GM20431 (cell line): ENCODE measurements at regions not wholly inside any gene's neighbourhood (a gene's known extent, or its start where the extent isn't known, plus 50 kb on each side); places are given as distances from the start of the nearest gene placed in this dataset.

Source experiments
- in situ Hi-C: fragments of 300-500 bp; cut with MseI, MboI; formaldehyde crosslinking; loops from one replicate; pipeline ENCODE4 v1.15.0; 2020; ENCODE audit warnings: low sequenced_read_pairs; ENCODE audit not compliant: unreplicated experiment

DNA sequence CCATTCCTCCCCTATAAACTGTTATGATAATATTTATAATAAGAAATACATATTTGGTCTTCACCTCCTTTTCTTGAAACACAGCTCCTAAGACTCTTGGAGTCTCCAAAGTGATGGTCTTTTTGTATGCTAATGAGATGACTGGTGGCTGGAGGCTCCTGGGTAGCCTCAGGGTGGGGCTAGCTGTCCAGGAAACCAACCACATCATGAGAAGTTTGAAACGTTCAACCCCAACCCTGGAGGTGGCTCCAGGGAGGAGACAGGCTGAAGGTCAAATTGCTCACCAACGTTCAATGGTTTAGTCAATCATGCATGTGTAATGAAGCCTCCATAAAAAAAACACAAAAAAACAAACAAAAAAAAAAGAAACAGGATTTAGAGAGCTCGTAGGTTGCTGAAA is 298.7 kb upstream of the MGAT5 start:
- in situ Hi-C loops: no loop called here

DNA sequence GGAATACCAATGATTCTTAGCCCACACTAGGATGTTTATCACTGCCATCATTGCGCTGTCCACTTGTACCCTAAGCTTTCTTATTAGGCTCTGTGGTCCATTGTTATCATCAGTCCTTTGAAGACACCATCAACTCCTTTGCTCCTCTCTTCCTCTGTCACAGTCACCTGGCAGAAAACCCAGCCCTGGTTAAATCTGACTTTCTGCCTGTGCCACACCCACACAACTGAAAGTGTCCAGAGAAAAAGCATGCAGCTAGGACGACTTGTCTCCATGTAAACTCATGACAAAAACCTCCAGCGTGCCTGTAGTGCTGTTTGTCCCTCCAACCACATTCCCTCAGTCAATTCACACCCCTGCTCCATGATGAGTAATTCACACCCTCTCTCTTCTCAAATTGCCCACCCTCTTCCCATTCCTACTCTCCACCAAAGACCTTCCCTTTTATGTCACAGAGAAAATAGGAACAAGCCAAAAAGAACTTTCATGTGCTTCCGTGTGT is 297.4 kb upstream of the MGAT5 start:
- in situ Hi-C loops: no loop called here

DNA sequence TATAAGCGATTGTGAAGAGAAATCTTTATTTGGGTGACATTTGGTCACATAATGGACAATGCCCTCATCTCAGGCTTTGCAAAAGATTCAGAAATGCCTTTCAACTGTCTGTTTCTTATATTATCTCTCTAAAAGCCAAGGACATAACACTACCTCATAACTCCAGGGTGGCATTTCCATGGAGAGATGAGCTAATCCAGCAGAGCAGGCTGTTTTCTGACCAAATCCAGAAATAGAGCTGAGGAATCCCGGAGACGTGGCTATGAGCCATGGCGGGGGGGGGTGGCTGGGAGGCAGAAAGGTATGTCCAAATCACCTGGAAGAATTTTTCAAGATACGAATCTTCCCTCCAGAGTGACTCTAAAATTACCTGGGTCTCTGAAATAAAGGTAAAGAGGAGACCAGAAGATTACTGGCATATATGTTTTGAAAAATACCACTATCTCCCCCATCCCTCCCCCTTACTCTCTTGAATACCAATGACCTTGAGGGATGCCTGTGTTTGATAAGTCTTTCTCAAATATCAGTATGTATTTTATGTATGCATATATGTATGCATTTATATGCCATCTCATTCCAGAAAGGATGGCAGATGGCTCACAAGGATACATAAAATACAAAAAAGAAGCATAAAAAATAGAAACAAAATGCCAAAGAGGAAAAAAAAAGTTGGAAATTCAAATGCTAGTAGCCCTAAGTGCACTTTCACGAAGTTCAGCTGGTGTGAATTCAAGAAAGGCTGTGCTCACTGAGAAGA is 296.0 kb upstream of the MGAT5 start:
- in situ Hi-C loops: no loop called here

DNA sequence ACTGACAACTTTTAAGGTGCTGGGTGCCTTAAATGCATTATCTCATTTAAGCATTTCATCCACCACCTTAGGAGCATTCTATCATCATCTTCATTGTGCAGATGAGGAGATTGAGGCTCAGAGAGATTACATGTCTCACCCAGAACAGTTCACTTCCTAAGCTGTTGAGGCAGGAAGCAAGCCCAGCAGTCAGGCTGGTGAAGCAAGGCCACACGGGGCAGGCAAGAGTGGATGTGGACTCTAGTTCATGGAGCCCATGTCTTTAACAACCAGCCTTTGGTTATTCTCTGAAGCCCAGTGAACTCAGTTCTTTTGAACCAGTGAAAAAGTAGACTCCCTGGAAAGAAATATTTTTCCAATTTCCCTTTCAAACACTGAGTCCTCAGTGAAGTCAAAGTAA is 294.8 kb upstream of the MGAT5 start:
- in situ Hi-C loops: no loop called here

DNA sequence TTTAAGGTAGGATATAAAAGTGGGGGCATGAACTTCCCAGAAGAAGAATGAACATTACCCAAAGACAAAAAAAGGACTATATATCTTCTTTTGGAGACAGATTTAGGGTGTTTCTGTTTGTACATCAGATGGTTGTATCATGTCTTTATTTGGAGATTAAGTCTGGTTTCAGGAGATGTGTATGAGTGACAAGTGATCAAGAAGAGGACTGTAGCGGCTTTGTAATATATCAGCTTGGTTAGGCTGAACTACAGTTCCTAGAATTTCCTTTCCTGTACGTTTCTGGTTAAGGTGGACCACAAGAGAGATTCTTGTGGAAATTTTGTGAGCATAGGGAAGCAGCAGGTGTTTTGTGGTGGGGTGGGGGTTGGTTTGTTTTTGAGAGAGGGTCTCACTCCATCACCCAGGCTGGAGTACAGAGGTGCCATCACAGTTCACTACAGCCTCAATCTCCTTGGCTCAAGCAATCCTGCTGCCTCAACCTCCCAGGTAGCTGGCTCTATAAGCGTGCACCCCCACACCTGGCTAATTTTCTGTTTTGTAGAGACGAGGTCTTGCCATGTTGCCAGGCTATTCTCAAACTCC is 287.1 kb upstream of the MGAT5 start:
- in situ Hi-C loops: no loop called here

GRCh38 chr2:133967326-133967725 is 286.5 kb upstream of the MGAT5 start:
- in situ Hi-C loops: no loop called here

DNA sequence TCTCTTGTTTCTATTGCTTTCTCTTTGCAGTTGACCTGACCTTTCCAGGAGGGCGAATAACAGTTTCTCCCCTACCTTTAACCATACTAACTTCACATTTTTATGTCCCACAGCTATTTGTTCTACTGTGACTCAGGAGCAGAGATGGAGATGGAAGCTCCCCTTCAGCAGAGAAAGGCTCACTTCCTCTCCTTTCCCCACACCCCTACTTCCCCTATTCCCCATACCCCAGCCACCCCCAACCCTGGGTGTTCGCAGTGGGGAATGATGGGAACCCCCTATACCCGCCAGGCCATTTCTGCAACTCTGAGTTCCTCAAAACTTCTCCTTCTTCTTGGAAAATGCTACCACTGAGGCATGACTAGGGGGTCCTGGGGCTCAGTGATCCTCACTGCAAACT is 285.4 kb upstream of the MGAT5 start:
- in situ Hi-C loops: no loop called here

DNA sequence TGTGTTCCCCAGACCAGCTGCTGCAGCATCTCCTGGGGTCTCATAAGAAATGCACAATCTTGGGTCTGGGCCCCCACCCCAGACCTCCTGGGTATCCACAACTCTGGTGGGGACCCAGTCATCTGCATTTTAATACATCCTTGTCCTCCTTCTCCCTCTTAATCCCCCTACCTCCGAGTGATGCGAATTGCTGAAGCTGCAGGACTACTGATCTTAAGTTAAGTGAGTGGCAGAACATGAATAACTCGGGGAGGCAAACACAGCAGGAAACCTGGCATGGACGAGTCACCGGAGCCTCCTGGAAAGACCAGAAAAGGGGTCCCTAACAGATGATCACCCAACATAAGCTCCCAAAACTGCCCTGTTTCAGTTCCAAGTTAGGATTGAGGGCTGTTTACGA is 283.2 kb upstream of the MGAT5 start:
- in situ Hi-C loops: no loop called here

DNA sequence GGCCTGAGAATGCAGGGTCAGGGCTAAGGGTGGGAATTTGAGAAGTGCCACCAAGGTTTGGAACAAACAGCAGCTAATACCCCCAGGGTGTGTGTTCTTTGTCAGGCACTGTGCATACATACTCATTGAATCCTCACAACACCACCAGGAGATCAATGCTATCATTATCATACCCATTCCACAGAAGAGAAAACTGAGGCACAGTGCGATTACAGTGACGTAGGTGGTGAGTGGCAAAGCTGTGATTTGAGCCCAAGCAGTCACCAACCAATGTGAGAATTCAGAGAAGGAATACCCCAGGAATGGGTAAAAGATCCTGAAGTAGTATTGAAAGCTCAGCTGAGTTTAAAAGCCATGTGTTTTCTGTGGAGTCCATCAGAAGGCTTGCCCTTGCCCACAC is 281.6 kb upstream of the MGAT5 start:
- in situ Hi-C loops: no loop called here

DNA sequence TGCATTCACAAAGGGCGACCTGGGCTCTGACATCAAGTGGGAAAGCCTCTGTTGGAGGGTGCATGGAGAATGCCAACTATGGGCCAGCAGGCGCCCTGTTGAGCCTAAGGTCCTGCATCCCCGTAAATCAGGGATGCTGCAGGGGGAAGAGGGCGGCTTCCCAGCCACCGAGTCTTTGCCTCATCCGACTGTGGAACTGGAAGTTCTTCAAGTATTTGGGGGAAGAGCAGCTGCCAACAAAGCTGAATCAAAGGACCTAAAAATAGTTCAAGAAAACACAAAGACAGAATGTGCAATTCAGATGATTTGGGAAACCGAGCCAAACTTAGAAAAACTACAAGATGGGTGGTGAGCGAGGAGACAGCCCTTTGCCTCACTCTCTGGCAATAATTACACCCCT is 281.1 kb upstream of the MGAT5 start:
- in situ Hi-C loops: no loop called here

GRCh38 chr2:133974353-133974752 is 279.5 kb upstream of the MGAT5 start:
- in situ Hi-C loops: no loop called here

DNA sequence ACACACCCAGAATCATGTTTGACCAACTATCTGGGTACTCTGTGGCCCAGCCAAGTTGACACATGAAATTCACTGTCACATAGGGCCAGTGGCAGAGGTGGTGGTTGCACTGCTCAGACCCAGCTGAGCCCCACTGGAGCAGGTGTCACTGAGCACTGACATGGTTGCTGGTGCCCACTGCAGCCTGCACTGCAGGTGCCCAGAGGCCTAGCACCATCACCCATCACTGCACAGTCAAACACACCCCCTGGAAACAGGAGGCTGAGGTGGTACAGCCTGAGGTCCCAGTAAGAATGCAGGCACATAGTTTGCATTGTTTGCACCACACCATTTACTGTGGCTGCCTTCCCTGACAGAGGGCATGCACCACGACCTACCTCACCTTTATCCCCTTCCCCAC is 278.7 kb upstream of the MGAT5 start:
- in situ Hi-C loops: no loop called here

DNA sequence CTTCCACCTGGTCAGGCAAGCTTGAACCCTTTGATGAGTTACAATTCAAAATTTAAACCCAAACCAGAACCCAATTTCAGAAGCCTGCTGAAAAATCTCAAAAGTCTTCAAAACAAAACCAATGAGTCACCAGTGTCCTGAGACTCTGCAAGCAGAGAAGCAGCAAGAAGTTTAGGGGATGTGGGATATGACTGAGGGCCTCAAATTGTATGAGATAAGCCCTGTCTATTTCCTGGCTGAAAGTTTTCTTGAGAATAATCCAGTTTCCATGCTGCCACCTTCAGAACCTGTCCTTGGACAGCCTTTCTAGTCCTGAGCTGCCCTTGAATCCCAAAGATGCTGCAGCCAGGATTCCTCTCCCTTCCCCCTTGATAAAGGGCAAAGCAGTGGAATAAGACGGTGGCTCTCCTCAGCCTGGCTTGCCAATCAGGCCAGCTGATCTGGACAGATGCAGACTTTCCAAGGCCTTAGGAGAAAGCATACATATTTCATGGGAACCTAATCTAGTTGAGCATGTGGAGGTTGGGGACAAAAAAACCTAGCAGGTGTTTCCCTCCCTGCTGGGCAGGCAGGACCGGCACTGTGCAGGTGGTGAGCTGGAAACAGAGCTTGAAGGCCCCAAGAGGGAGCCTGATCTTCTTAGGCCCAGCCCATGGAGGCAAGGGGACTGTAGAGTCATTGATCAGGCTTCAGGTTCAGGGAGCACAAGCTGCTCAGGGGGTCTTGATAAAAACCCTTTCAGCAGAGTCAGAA is 278.0 kb upstream of the MGAT5 start:
- in situ Hi-C loops: no loop called here

GRCh38 chr2:133976659-133977058 is 277.2 kb upstream of the MGAT5 start:
- in situ Hi-C loops: no loop called here

- in situ Hi-C loops: no loop called here
Observed at GRCh38 chr2:133977405-133977804, 276.5 kb upstream of the MGAT5 start.

- in situ Hi-C loops: no loop called here
Observed at GRCh38 chr2:133982256-133982655, 271.6 kb upstream of the MGAT5 start.

GRCh38 chr2:133985563-133985962 is 268.3 kb upstream of the MGAT5 start:
- in situ Hi-C loops: no loop called here

- in situ Hi-C loops: no loop called here
Observed at GRCh38 chr2:133986081-133986837, 267.6 kb upstream of the MGAT5 start.

DNA sequence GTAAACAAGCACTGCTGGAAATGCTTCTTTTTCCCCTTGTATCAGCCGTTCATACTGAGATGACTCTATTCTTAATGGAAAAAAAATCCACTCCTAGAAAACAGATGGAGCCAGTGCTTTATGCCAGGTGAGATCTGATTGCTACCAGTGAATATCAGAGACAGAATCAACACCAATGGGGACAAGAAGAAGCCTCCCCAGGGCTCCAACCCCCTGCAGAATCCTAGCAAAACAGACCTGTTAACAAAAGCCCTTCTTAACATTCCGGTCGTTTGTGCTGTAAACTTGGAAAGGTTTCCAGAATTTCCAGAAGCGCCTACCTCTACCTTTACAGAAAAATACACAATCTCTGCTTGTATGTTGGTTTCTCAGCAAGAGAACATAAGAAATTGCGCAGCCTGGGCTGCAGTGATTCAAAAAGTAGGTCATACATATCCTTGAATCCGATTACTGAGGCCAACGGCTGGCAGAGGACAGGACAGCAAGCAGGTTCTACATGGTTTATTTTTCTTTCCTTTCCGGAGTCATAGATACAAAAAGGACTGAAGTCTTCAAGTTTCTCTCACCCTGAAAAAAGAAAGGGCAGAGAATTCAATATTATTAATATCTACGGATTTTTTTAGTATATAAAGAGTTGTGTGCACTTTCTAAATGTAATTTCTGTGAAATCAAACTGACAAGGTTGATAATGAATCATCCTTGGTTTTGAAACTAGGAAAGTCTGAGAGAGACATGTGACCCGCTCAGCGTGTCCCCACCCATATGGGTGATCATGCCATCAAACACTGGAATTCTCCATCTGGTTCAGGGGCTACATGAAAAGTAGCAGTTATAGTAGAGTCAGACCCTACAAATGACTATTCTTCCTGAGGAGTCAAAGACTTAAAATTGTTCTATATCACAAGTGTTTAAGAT is 266.7 kb upstream of the MGAT5 start:
- in situ Hi-C loops: no loop called here
